Loucy (cell line): ENCODE measurements at regions not wholly inside any gene's neighbourhood (a gene's known extent, or its start where the extent isn't known, plus 50 kb on each side); places are given as distances from the start of the nearest gene placed in this dataset.

Source experiments
- H2AFZ ChIP-seq: fragments of 200-600 bp; sonication (generic); 2 replicates; pipeline ENCODE4 v1.6.0; 2016; ENCODE audit warnings: antibody characterized with exemption, mild to moderate bottlenecking, low read length, moderate library complexity
- H3F3A ChIP-seq: fragments of 200-600 bp; 2 replicates; pipeline ENCODE4 v1.6.0; 2016; ENCODE audit warnings: antibody characterized with exemption, low read depth, mild to moderate bottlenecking
- H3K27me3 ChIP-seq: fragments of 200-600 bp; sonication (generic); 2 replicates; pipeline ENCODE4 v1.6.1; 2014; ENCODE audit warnings: low read length, mild to moderate bottlenecking; ENCODE audit not compliant: insufficient read depth, poor library complexity, severe bottlenecking
- H3K36me3 ChIP-seq: fragments of 200-600 bp; sonication (generic); 2 replicates; pipeline ENCODE4 v1.6.1; 2016; ENCODE audit warnings: low read length; ENCODE audit not compliant: insufficient read depth
- H3K4me1 ChIP-seq: fragments of 200-600 bp; sonication (generic); 2 replicates; pipeline ENCODE4 v1.5.1; 2014; ENCODE audit warnings: low read length, mild to moderate bottlenecking; ENCODE audit not compliant: insufficient read depth, poor library complexity, severe bottlenecking
- H3K4me2 ChIP-seq: fragments of 200-600 bp; sonication (generic); 2 replicates; pipeline ENCODE4 v1.6.0; 2014; ENCODE audit warnings: antibody characterized with exemption, low read length, low read depth, mild to moderate bottlenecking; ENCODE audit not compliant: poor library complexity, severe bottlenecking
- H3K4me3 ChIP-seq: fragments of 200-600 bp; sonication (generic); 2 replicates; pipeline ENCODE4 v1.5.1; 2014; ENCODE audit warnings: low read length, mild to moderate bottlenecking, mixed read lengths; ENCODE audit not compliant: poor library complexity, severe bottlenecking
- H3K79me2 ChIP-seq: fragments of 200-600 bp; sonication (generic); 2 replicates; pipeline ENCODE4 v1.6.1; 2014; ENCODE audit warnings: low read length; ENCODE audit not compliant: insufficient read depth
- H3K9ac ChIP-seq: fragments of 200-600 bp; sonication (generic); 2 replicates; pipeline ENCODE4 v1.6.0; 2014; ENCODE audit warnings: mild to moderate bottlenecking, low read depth, low read length, moderate library complexity; ENCODE audit not compliant: poor library complexity, severe bottlenecking
- H3K9me2 ChIP-seq: fragments of 200-600 bp; sonication (generic); replicated peaks from 2 replicates; pipeline ENCODE4 v1.6.1; 2016; ENCODE audit warnings: low read depth, low read length, mixed read lengths
- H3K9me3 ChIP-seq: fragments of 200-600 bp; sonication (generic); 2 replicates; pipeline ENCODE4 v1.6.1; 2014; ENCODE audit warnings: mild to moderate bottlenecking, antibody characterized with exemption, low read length, low read depth; ENCODE audit not compliant: insufficient read depth
- H4K20me1 ChIP-seq: fragments of 200-600 bp; sonication (generic); 2 replicates; pipeline ENCODE4 v1.6.0; 2014; ENCODE audit warnings: antibody characterized with exemption, low read length, mild to moderate bottlenecking; ENCODE audit not compliant: insufficient read depth, poor library complexity, severe bottlenecking
- EZH2phosphoT487 ChIP-seq: fragments of 200-600 bp; IDR thresholded peaks from 2 replicates; pipeline ENCODE4 v1.6.1; 2018; ENCODE audit warnings: antibody characterized with exemption, mild to moderate bottlenecking, moderate library complexity, borderline replicate concordance
- TF ChIP-seq, protein P1 (sequence below): fragments of 200-600 bp; sonication (generic); conservative IDR thresholded peaks from 2 replicates; pipeline ENCODE4 v1.5.1; 2014; ENCODE audit warnings: mild to moderate bottlenecking, antibody characterized with exemption, low read length

DNA sequence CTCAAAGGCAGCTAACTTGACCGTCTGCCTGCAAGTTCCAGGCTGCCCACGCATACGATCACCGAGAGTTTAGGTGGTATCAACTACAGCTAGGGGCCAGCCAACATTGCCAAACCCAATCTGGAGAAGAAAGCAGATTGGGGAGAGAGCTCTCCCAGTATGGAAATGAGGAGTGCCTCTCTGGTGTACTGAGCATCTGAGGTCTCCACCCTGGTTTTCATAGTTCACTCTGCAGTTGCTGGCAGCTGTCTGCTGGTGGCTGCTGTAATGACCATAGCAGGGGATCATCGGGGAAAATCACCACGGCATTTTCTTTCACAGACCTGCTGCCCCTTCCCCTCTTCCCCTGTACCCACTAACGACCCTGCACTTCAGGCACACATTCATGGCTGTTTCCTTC lies 201.7 kb downstream of the NUFIP1 start:
- Histone ChIP-seq H3K4me3 (no peak overlapping the region), H3F3A (no peaks in the 10 kb centered on the region), H2AFZ (no peak overlapping the region), H3K9ac (no peak overlapping the region), H3K79me2 (no peaks in the 10 kb centered on the region), H3K9me2 (no peaks in the 10 kb centered on the region), H3K27me3 (no peaks in the 10 kb centered on the region), H3K4me2 (no peak overlapping the region), H3K4me1 (no peaks in the 10 kb centered on the region), H4K20me1 (no peaks in the 10 kb centered on the region), H3K36me3 (no peaks in the 10 kb centered on the region), H3K9me3 (peaks cover 9% of the 10 kb centered on the region; the same call in 1 of the 2 replicates)
- TF ChIP-seq EZH2phosphoT487, result no peak
- TF ChIP-seq, protein P1, sequence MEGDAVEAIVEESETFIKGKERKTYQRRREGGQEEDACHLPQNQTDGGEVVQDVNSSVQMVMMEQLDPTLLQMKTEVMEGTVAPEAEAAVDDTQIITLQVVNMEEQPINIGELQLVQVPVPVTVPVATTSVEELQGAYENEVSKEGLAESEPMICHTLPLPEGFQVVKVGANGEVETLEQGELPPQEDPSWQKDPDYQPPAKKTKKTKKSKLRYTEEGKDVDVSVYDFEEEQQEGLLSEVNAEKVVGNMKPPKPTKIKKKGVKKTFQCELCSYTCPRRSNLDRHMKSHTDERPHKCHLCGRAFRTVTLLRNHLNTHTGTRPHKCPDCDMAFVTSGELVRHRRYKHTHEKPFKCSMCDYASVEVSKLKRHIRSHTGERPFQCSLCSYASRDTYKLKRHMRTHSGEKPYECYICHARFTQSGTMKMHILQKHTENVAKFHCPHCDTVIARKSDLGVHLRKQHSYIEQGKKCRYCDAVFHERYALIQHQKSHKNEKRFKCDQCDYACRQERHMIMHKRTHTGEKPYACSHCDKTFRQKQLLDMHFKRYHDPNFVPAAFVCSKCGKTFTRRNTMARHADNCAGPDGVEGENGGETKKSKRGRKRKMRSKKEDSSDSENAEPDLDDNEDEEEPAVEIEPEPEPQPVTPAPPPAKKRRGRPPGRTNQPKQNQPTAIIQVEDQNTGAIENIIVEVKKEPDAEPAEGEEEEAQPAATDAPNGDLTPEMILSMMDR, result no peak

DNA sequence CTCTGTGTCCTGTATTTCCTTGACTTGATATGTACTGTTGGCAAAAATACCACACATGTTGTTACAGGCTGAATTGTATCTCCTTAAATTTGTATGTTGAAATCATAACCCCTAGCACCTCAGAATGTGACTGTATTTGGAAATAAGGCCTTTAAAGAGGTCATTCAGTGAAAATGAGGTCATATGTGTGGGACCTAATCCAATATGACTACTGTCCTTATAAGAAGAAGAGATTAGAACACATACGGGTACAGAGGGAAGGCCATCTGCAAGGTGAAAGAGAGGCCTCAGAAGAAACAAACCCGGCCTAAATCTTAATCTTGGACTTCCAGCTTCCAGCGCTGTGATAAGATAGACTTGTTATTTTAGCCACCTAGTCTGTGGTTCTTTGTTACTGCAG lies 202.5 kb downstream of the NUFIP1 start:
- Histone ChIP-seq H3K9me3 (peaks cover 9% of the 10 kb centered on the region; the same call in 1 of the 2 replicates), H3K9me2 (no peaks in the 10 kb centered on the region), H3K27me3 (no peaks in the 10 kb centered on the region), H3K9ac (no peak overlapping the region), H3K79me2 (no peaks in the 10 kb centered on the region), H3K36me3 (no peaks in the 10 kb centered on the region), H3F3A (no peaks in the 10 kb centered on the region), H3K4me3 (no peak overlapping the region), H3K4me2 (no peak overlapping the region), H4K20me1 (no peaks in the 10 kb centered on the region), H2AFZ (no peak overlapping the region), H3K4me1 (no peaks in the 10 kb centered on the region)
- no peak for TF ChIP-seq EZH2phosphoT487
- TF ChIP-seq, protein P1, result no peak

GRCh38 chr13:44785401-44785800 lies 203.9 kb downstream of the NUFIP1 start:
- Histone ChIP-seq H3K9me3 (peaks cover 9% of the 10 kb centered on the region; the same call in 1 of the 2 replicates), H3F3A (no peaks in the 10 kb centered on the region), H2AFZ (no peak overlapping the region), H3K36me3 (no peaks in the 10 kb centered on the region), H3K4me2 (no peak overlapping the region), H4K20me1 (no peaks in the 10 kb centered on the region), H3K4me1 (no peaks in the 10 kb centered on the region), H3K4me3 (no peak overlapping the region), H3K27me3 (no peaks in the 10 kb centered on the region), H3K79me2 (no peaks in the 10 kb centered on the region), H3K9me2 (no peaks in the 10 kb centered on the region), H3K9ac (no peak overlapping the region)
- TF ChIP-seq, protein P1, result no peak
- TF ChIP-seq EZH2phosphoT487, result no peak
